Fibroblast of skin of left quadriceps (primary cell): ENCODE measurements at regions not wholly inside any gene's neighbourhood (a gene's known extent, or its start where the extent isn't known, plus 50 kb on each side); places are given as distances from the start of the nearest gene placed in this dataset.

Experiments used
- DNase-seq, 2 experiments: peaks; one replicate each; pipeline ENCODE4 v3.0.0-alpha.2; 2013; ENCODE audit warnings: low read depth in 2 of 2

DNA sequence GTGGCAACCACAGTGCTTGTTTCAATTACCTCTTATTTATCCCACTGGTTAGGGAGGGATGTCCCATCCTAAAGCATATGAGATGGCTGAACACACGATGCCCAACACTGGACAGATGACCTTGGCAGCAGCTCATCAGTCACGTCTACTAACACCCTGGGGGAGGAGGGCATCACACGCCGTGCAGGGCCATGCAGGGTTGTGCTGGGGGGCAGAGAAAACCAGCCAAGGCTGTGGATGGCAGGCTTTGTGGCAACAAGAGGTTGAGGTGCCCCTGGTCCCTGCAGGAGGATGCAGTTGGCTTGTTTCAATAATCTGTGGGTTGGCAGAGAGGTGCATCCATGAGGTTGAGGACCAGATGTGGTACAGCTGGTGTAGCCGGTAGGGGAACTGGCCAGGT, 293.7 kb upstream of the SULF2 start:
- DNase-seq, result no peak

- no peak for DNase-seq
Measured at GRCh38 chr20:48076747-48077146, 291.5 kb upstream of the SULF2 start.

DNA sequence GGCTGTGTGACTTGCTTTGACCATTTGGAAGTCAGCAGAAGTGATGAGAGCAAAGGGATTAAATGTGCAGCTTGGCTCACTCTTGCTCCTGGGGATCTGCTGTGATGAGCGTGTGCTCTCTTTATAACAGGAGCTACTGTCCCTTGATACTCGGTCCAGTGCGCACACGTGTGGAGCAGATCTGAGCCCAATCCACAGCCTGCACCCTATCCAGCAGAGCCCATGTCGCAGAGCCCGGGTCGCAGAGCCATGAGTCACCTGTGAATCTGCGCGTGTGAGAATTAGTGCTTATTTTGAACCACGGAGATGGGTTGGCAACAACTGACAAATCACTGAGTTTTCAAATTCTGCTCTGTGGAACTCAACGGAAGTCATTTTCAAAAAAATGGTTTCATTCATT, 291.0 kb upstream of the SULF2 start:
- no peak for DNase-seq

DNA sequence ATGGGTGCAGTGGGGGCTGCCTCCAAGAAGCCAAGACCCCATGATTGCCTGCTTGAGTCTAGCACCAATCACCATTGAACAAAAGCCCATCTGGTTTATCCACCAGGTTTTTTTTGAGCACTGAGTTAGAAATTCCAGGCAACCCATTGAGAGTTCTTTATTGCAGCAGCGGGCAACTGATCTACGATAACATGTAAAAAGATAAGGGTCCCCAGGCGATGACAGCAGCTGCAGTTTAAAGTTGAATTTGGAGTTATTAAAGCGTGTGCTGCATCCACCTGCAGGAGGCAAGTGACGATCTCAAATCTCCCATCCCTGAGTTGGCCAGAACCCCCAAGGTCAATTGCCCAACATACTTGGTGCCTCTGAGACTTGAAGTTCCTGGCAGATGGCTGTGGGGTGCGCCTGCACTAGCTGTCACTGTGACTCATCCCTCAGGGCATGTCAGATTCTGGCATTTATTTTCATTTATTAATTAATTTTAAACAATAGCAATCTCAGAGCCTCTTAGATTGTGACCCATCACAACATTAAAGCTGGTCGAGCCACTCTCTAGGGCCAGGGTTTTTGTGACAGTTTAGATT, 290.4 kb upstream of the SULF2 start:
- no peak for DNase-seq

DNA sequence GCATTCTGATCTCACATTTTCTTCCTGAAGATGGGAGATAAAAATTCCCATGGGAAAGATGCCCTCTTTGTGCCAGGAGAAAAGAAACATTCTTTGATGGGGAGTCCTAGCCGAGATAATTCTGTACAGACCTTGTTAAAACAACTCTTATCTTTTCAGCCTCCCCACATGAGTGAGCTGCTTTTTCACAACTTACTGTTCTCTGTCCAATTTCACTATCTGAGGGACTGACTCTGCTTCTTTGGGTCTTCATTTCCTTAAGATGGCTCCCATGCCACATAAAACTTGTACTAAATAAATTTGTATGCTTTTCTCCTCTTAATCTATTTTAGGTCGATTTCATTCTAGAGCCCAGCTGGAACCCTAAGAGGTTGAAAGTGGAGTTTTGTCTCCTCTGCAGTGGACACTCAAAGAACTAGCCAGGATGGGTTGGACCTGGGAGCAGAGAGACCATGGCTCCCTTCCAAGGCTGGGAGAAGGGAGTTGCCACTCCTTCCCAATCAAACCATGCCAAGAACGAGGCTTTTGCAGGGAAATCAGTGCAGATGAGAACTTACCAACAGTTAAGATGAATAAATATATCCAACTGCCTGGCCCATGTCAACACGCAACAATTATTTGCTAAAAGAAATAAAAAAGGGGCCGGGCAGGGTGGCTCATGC, 285.8 kb upstream of the SULF2 start:
- DNase-seq, result no peak

GRCh38 chr20:48069596-48069995, 284.3 kb upstream of the SULF2 start:
- peak; percentile 51 to 57 for DNase-seq

DNA sequence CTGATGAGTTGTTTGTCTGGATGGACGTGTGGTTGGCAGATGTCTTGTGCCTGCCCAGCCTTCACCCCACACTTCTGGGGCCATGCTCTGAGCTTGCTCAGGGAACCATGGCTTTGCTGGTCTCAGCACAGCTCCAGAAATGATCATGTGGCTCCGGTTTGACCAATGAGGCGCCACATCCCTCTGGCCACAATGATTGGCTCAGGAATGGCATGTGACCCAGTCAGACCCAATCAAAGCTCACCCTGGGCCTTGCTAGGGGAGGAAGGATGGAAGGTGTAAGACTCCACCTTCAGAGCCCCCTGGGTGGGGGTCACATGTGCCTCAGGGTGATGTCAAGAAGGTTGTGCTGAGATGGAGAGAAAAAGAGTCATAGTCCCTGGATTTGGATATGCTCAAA, 281.6 kb upstream of the SULF2 start:
- DNase-seq, result no peak

GRCh38 chr20:48066246-48066645, 281.0 kb upstream of the SULF2 start:
- peak; percentile 95 to 96 for DNase-seq

DNA sequence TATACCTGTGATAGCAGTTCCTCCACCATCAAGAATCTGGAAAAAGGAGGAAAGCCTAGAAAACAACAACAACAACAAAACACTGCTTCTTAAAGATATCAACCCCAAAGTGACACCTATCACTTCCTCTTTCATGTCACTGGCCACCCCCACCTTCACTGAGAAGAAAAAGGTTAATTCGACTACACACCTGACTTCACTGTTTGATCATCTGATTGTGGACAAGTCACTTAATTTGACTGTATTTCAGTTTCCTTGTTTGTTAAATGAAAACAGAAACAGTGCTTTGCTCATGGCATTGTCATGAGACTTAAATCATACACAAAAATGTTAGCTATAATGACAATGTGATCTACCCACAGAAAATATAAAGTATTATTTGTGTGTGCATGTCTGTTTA, 280.6 kb upstream of the SULF2 start:
- DNase-seq, result no peak

- DNase-seq, result peak; percentile 49 to 50
Measured at GRCh38 chr20:48064929-48065328, 279.6 kb upstream of the SULF2 start.

DNA sequence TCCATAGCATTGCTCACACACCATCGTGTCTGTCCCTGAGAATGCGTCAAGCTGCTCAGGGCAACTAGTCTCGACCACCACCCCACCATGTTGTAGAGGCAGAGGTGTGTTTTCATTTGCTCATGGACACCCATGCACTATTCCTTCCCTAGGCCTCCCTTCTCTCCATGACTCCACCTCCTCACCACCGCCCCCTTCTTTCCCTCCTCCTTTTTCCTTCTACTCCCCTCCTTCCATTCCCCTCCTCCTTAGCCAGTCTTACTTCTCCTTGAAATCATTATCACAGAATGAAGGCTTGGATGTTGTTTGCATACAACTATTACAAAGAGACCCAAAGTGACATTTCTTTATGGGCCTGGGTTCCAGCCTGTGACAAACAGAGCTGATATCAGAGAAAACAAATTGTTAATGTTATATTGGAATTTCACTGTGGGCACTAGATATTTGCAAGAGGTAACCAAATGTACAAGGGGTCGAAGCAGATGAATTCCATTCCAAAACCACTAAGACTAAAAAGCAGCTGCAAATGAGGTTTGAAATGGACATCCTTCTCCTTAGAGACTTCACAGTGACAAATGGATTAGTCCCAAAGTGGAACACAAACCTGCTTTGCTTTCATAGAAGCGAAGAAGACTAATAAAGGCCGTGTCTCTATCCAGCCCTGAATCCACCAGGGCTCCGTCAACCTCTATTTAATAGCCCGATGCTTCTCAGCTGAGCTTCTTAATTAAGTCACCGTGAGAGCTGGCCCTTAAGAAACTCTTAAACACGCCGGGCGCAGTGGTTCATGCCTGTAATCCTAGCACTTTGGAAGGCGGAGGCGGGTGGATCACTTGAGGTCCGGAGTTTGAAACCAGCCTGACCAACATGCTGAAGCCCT, 275.8 kb upstream of the SULF2 start:
- DNase-seq, result no peak

DNA sequence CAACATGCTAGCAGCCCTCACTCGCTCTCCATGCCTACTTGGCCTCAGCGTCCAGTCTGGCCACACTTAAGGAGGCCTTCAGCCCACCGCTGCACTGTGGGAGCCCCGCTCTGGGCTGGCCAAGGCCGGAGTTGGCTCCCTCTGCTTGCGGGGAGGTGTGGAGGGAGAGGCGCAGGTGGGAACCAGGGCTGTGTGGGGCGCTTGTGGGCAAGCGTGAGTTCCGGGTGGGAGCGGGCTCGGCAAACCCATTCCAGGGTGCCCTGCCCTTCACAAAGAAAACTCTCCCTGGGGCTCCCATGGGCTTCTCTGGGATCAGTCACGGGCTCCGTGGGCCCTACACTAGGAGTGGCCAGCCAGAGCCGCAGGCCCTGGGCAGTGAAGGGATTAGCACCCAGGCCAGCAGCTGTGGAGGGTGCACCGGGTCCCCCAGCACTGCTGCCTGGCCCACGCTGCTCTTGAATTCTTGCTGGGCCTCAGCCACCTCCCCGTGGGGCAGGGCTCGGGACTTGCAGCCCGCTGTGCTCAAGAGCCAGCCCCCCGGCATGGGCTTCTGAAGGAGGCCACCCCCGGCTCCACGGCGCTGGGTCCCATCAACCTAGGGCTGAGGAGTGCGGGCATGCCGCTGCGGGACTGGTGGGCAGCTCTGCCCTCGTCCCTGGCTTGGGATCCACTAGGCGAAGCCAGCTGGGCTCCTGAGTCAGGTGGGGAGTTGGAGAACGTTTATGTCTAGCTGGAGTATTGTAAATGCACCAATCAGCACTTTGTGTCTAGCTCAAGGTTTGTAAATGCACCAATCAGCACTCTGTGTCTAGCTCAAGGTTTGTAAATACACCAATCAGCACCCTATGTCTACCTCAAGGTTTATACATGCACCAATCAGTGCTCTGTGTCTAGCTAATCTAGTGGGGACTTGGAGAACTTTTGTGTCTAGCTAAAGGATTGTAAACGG, 273.6 kb upstream of the SULF2 start:
- DNase-seq, result no peak

- DNase-seq, result no peak
Measured at GRCh38 chr20:48057739-48058138, 272.5 kb upstream of the SULF2 start.

- no peak for DNase-seq
Measured at GRCh38 chr20:48057251-48057650, 272.0 kb upstream of the SULF2 start.

DNA sequence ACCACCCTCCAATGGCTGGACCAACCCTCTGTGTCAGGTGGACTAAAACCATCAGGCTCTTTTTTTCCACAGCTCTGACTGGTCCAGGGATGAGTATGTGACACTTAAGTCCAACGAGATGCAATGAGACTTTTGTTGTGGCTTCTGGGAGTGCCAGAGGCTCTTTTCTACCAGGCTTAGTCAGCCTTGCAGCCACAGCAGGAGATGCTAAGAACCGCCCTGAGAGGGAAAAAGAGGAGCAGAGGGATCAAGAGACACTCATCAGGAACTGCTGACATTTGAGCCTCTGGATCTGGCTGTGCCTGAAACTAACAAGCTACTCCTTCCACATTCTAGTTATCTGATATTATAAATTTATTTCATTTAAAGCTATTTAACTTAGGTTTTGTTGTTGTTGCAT, 270.9 kb upstream of the SULF2 start:
- DNase-seq, result no peak

DNA sequence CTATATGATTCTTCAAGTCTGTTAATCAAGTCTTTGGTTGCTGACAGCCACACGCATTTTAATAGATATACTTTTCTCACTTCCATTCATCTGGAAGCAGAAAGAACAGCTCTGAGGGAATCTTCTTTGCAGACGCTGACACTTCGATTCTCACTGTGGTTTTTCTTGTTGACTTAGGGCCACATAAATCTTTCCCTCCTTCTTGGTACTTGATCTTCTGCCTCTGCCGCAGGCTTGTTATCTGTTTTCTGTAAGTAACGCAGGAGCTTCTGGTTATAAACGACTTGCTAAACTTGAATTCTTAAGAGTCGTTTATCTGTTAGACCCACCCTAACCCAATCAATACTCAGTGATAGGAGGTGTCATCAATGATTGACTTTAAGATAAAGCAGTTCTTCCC, 268.8 kb upstream of the SULF2 start:
- peak in 1 of 2 experiments; percentile 7 for DNase-seq

GRCh38 chr20:48052475-48052835, 267.2 kb upstream of the SULF2 start:
- DNase-seq, result peak in 1 of 2 experiments; percentile 11

DNA sequence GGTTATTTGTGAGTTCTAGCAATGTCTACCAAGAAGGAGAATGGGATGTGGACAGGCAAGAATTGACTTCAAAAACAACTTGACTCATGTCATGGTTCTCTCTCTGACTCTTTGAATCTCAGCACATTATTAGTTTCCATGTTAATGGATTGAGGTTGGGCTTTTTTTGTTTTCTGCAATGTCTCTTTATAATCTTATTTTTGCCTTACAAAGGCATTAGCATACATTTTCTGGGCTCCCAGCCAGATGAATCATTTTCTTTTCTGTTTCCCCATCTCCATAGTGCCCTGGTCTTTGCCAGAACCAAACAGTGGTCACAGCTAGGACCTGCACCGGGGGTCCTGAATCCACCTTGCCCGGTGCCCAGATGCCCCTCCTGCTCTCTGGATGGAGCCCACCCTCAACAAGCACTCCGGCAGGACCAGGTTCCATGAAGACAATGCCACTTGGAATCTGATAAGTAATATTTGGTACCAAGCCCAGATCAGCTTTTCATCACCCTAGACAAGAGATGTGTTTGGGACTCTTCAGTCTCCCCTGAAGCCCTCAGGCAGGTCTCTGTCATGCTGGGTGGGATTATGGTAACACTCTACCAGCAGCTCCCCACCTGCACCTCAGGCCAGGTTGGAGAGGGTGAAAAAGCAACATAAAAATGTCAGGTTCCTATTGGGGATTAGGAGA, 266.7 kb upstream of the SULF2 start:
- peak; percentile 89 to 90 for DNase-seq

GRCh38 chr20:48049641-48050040, 264.4 kb upstream of the SULF2 start:
- DNase-seq, result no peak

- DNase-seq, result no peak
Measured at GRCh38 chr20:48049171-48049570, 263.9 kb upstream of the SULF2 start.

GRCh38 chr20:48047447-48047846, 262.2 kb upstream of the SULF2 start:
- no peak for DNase-seq
